Left lung (tissue), 4 donors: ENCODE measurements at regions not wholly inside any gene's neighbourhood (a gene's known extent, or its start where the extent isn't known, plus 50 kb on each side); places are given as distances from the start of the nearest gene placed in this dataset.

Source experiments
- ATAC-seq: fragments of 200-7000 bp; cut with Tn5 transposase; one replicate; pipeline ENCODE4 v1.9.1; 2020; ENCODE audit warnings: moderate library complexity
- DNase-seq, 4 donors: peaks; one replicate each; pipeline ENCODE4 v3.0.0-alpha.2; 2013 to 2020
- H3K27ac ChIP-seq, 2 donors: fragments of 200-600 bp; sonication (generic) in 1 of 2; one replicate each; pipeline versions ENCODE4 v1.5.0 to v1.8.0; 2020 to 2021
- H3K27me3 ChIP-seq, 2 donors: fragments of 200-600 bp; sonication (generic) in 1 of 2; one replicate each; pipeline versions ENCODE4 v1.5.0 to v1.8.0; 2020 to 2021
- H3K36me3 ChIP-seq, 2 donors: fragments of 200-600 bp; sonication (generic) in 1 of 2; one replicate each; pipeline versions ENCODE4 v1.5.0 to v1.8.0; 2020 to 2021
- H3K4me1 ChIP-seq, 2 donors: fragments of 200-600 bp; one replicate each; pipeline ENCODE4 v1.8.0; 2021
- H3K4me3 ChIP-seq, 2 donors: fragments of 200-600 bp; sonication (generic) in 1 of 2; one replicate each; pipeline versions ENCODE4 v1.5.0 to v1.8.0; 2020 to 2021; ENCODE audit warnings: mild to moderate bottlenecking in 1 of 2
- H3K9me3 ChIP-seq, 2 donors: fragments of 200-600 bp; sonication (generic) in 1 of 2; one replicate each; pipeline versions ENCODE4 v1.5.0 to v1.8.0; 2020 to 2021
- CTCF ChIP-seq, 2 donors: fragments of 200-600 bp; sonication (generic) in 1 of 2; IDR thresholded peaks; one replicate each; pipeline versions ENCODE4 v1.5.0 to v1.8.0; 2021; ENCODE audit warnings: antibody characterized with exemption in 2 of 2
- intact Hi-C, 2 donors: fragments of 100-400 bp; cut with DNase I; formaldehyde crosslinking; loops; one replicate each; pipeline versions ENCODE4 v1.11.2 to v1.14.2; 2022
- donor health status: DM: no; HTN: yes; CAD: no.
- donor health status: DM: no; HTN: no; CAD: no.

GRCh38 chr5:105695941-105696340, 1974.8 kb downstream of the EFNA5 start:
- no peak overlapping the region for H3K27ac ChIP-seq
- H3K4me3 ChIP-seq: no peak overlapping the region
- H3K4me1 ChIP-seq: no peaks in the 10 kb centered on the region
- no peaks in the 10 kb centered on the region for H3K36me3 ChIP-seq
- DNase-seq (no peak), ATAC-seq (no peak)
- intact Hi-C loops: no loop called here
- peaks cover 0 to 24% of the 10 kb centered on the region in 2 donors for H3K9me3 ChIP-seq
- no peaks in the 10 kb centered on the region for H3K27me3 ChIP-seq
- TF ChIP-seq CTCF (IDR thresholded peaks at IDR 0.05): no peak

GRCh38 chr5:105689596-105689995, 1981.1 kb downstream of the EFNA5 start:
- ATAC-seq: no peak
- H3K27me3 ChIP-seq: no peaks in the 10 kb centered on the region
- H3K27ac ChIP-seq: no peak overlapping the region
- no peaks in the 10 kb centered on the region for H3K36me3 ChIP-seq
- no peaks in the 10 kb centered on the region for H3K4me1 ChIP-seq
- no peak for TF ChIP-seq CTCF (IDR thresholded peaks at IDR 0.05)
- H3K4me3 ChIP-seq: no peak overlapping the region
- no peaks in the 10 kb centered on the region for H3K9me3 ChIP-seq
- intact Hi-C loops: no loop called here
- DNase-seq: no peak

GRCh38 chr5:105688227-105688792, 1982.4 kb downstream of the EFNA5 start:
- ATAC-seq: no peak
- no peaks in the 10 kb centered on the region for H3K36me3 ChIP-seq
- H3K4me1 ChIP-seq: no peaks in the 10 kb centered on the region
- no peak overlapping the region for H3K27ac ChIP-seq
- H3K9me3 ChIP-seq: no peaks in the 10 kb centered on the region
- DNase-seq: no peak
- H3K4me3 ChIP-seq: no peak overlapping the region
- no peak for TF ChIP-seq CTCF (IDR thresholded peaks at IDR 0.05)
- intact Hi-C loops: no loop called here
- H3K27me3 ChIP-seq: no peaks in the 10 kb centered on the region

GRCh38 chr5:105687493-105687892, 1983.2 kb downstream of the EFNA5 start:
- intact Hi-C loops: no loop called here
- no peak overlapping the region for H3K4me3 ChIP-seq
- no peaks in the 10 kb centered on the region for H3K36me3 ChIP-seq
- DNase-seq (no peak), ATAC-seq (no peak)
- H3K27me3 ChIP-seq: no peaks in the 10 kb centered on the region
- H3K4me1 ChIP-seq: no peaks in the 10 kb centered on the region
- TF ChIP-seq CTCF (IDR thresholded peaks at IDR 0.05): no peak
- H3K27ac ChIP-seq: no peak overlapping the region
- no peaks in the 10 kb centered on the region for H3K9me3 ChIP-seq

GRCh38 chr5:105685884-105686283, 1984.9 kb downstream of the EFNA5 start:
- TF ChIP-seq CTCF (IDR thresholded peaks at IDR 0.05): no peak
- DNase-seq (no peak), ATAC-seq (no peak)
- Histone ChIP-seq H3K4me3 (no peak overlapping the region), H3K36me3 (no peaks in the 10 kb centered on the region), H3K9me3 (no peaks in the 10 kb centered on the region), H3K4me1 (no peaks in the 10 kb centered on the region), H3K27ac (no peak overlapping the region), H3K27me3 (no peaks in the 10 kb centered on the region)
- intact Hi-C loops: no loop called here
